NCI-H524 (cell line): ENCODE measurements at regions not wholly inside any gene's neighbourhood (a gene's known extent, or its start where the extent isn't known, plus 50 kb on each side); places are given as distances from the start of the nearest gene placed in this dataset.
"Not testable (repeated sequence)": the region's sequence is repeated elsewhere in the genome, so short reads cannot be mapped to it uniquely, and the experiment has no call there.

Experiments
- DNase-seq, 2 experiments: peaks; one replicate each; lab custom pipeline; 2025; lab: John Stamatoyannopoulos, UW

GRCh38 chr1:30527511-30528140 lies 195.8 kb downstream of the MATN1 start:
- no peak for DNase-seq

- DNase-seq: no peak
Measured at GRCh38 chr1:30526652-30527345, 196.6 kb downstream of the MATN1 start.

- peak in 1 of 2 experiments; percentile 9 for DNase-seq
Measured at GRCh38 chr1:30525971-30526651, 197.3 kb downstream of the MATN1 start.

GRCh38 chr1:30525631-30525970 lies 197.8 kb downstream of the MATN1 start:
- no peak for DNase-seq

- no peak for DNase-seq
Measured at GRCh38 chr1:30524840-30525617, 198.4 kb downstream of the MATN1 start.

- not testable (repeated sequence) for DNase-seq
Measured at GRCh38 chr1:30524025-30524555, 199.3 kb downstream of the MATN1 start.

- DNase-seq: no peak
Measured at GRCh38 chr1:30523055-30524020, 200.0 kb downstream of the MATN1 start.

GRCh38 chr1:30522031-30523004 lies 201.1 kb downstream of the MATN1 start:
- no peak for DNase-seq

GRCh38 chr1:30521261-30521865 lies 202.0 kb downstream of the MATN1 start:
- no peak for DNase-seq

- DNase-seq: no peak
Measured at GRCh38 chr1:30520476-30520875, 202.9 kb downstream of the MATN1 start.

- no peak for DNase-seq
Measured at GRCh38 chr1:30519201-30519763, 204.1 kb downstream of the MATN1 start.

- DNase-seq: no peak
Measured at GRCh38 chr1:30518696-30519095, 204.7 kb downstream of the MATN1 start.

- DNase-seq: no peak
Measured at GRCh38 chr1:30518186-30518585, 205.2 kb downstream of the MATN1 start.

GRCh38 chr1:30517666-30518065 lies 205.7 kb downstream of the MATN1 start:
- DNase-seq: not testable (repeated sequence)

GRCh38 chr1:30517241-30517640 lies 206.1 kb downstream of the MATN1 start:
- DNase-seq: not testable (repeated sequence)

- DNase-seq: no peak
Measured at GRCh38 chr1:30516485-30516858, 206.9 kb downstream of the MATN1 start.

- no peak for DNase-seq
Measured at GRCh38 chr1:30515755-30516484, 207.5 kb downstream of the MATN1 start.

- no peak for DNase-seq
Measured at GRCh38 chr1:30514945-30515344, 208.4 kb downstream of the MATN1 start.
